SK-N-SH treated with all-trans-retinoic acid at 6 μM for 48 hours (cell line): ENCODE measurements at regions not wholly inside any gene's neighbourhood (a gene's known extent, or its start where the extent isn't known, plus 50 kb on each side); places are given as distances from the start of the nearest gene placed in this dataset.

Experiments used
- ARNTL ChIP-seq: fragments of 450-650 bp; formaldehyde crosslinking; IDR thresholded peaks from 2 replicates; pipeline ENCODE4 v1.5.0; 2020; ENCODE audit warnings: low read depth, mild to moderate bottlenecking, moderate library complexity, borderline replicate concordance
- BACH2 ChIP-seq: fragments of 250-450 bp; sonication (Bioruptor Pico); IDR thresholded peaks from 2 replicates; pipeline ENCODE4 v1.9.0; 2021; ENCODE audit warnings: mild to moderate bottlenecking, borderline replicate concordance
- ZNF70 ChIP-seq: fragments of 450-650 bp; formaldehyde crosslinking; IDR thresholded peaks from 2 replicates; pipeline ENCODE4 v1.5.0; 2020; ENCODE audit warnings: mild to moderate bottlenecking, moderate library complexity
- TF ChIP-seq, protein P1 (sequence below): fragments of 250-450 bp; sonication (Bioruptor Pico); IDR thresholded peaks from 2 replicates; pipeline ENCODE4 v1.5.0; 2020; ENCODE audit warnings: mild to moderate bottlenecking, moderate library complexity

DNA sequence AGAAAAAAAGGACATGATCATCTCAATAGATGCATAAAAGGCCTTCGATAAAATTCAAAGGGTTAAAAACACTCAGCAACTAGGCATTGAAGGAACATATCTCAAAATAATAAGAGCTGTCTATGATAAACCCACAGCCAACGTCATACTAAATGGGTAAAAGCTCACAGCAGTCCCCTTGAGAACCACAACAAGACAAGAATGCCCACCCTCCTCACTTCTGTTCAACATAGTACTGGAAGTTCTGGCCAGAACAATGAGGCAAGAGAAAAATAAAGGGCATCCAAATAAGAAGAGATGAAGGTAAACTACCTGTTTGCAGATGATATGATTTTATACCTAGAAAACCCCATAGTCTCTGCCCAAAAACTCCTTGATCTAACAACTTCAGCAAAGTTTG is 619.7 kb upstream of the LMCD1 start:
- TF ChIP-seq, protein P1, sequence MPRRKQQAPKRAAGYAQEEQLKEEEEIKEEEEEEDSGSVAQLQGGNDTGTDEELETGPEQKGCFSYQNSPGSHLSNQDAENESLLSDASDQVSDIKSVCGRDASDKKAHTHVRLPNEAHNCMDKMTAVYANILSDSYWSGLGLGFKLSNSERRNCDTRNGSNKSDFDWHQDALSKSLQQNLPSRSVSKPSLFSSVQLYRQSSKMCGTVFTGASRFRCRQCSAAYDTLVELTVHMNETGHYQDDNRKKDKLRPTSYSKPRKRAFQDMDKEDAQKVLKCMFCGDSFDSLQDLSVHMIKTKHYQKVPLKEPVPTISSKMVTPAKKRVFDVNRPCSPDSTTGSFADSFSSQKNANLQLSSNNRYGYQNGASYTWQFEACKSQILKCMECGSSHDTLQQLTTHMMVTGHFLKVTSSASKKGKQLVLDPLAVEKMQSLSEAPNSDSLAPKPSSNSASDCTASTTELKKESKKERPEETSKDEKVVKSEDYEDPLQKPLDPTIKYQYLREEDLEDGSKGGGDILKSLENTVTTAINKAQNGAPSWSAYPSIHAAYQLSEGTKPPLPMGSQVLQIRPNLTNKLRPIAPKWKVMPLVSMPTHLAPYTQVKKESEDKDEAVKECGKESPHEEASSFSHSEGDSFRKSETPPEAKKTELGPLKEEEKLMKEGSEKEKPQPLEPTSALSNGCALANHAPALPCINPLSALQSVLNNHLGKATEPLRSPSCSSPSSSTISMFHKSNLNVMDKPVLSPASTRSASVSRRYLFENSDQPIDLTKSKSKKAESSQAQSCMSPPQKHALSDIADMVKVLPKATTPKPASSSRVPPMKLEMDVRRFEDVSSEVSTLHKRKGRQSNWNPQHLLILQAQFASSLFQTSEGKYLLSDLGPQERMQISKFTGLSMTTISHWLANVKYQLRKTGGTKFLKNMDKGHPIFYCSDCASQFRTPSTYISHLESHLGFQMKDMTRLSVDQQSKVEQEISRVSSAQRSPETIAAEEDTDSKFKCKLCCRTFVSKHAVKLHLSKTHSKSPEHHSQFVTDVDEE: no peak
- TF ChIP-seq ZNF70 (CRISPR knock-in tag) (no peak), ARNTL (CRISPR knock-in tag) (no peak), BACH2 (CRISPR knock-in tag) (no peak)
